ENCODE measurements at regions not wholly inside any gene's neighbourhood (a gene's known extent, or its start where the extent isn't known, plus 50 kb on each side); places are given as distances from the start of the nearest gene placed in this dataset.
"Not testable (repeated sequence)": the region's sequence is repeated elsewhere in the genome, so short reads cannot be mapped to it uniquely, and the experiment has no call there.

DNA sequence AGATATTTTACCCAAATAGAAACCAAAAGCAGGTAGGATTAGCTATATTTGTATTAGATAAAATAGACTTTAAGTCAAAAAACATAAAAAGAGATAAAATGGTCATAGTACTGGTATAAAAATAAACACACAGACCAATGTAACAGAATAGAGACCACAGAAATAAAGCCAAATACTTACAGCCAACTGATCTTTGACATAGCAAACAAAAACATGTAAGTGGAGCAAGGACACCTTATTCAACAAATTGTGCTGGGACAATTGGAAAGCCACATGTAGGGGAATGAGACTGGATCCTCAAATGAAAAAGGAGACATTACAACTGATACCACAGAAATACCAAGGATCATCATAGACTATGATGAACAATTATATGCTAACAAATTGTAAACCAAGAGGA, 94.5 kb upstream of the SIRPG start:
- H2AFZ ChIP-seq (ENCODE audit: low read depth, low read length), result no peak overlapping the region
- H4K91ac ChIP-seq (ENCODE audit: low read length), result no peak overlapping the region
- H3K9me3 ChIP-seq (ENCODE audit: control insufficient read depth, low read length), result peaks cover 20% of the 10 kb centered on the region
- H3K27ac ChIP-seq (ENCODE audit: low read length, poor library complexity, severe bottlenecking), result no peak overlapping the region
- H2BK5ac ChIP-seq (ENCODE audit: low read depth, low read length, poor library complexity, severe bottlenecking), result no peak overlapping the region
- no peak overlapping the region for H3K9ac ChIP-seq (ENCODE audit: low read length)
- no peak overlapping the region for H3K14ac ChIP-seq (ENCODE audit: low read length in 2 of 2)
- H2BK12ac ChIP-seq (ENCODE audit: low read length in 2 of 2), result no peak overlapping the region
- no peaks in the 10 kb centered on the region for H3K79me1 ChIP-seq (replicated peaks; ENCODE audit: low read length, poor library complexity, severe bottlenecking)
- no peak overlapping the region for H2BK15ac ChIP-seq (ENCODE audit: low read depth, poor library complexity, severe bottlenecking)
- no peak overlapping the region for H3K23ac ChIP-seq (ENCODE audit: low read length in 2 of 2)
- DNase-seq, result no peak
- no peak overlapping the region for H3K4me2 ChIP-seq (ENCODE audit: low read length, poor library complexity, severe bottlenecking)
- no peaks in the 10 kb centered on the region for H3K36me3 ChIP-seq (ENCODE audit: control insufficient read depth in 1 of 2, insufficient read depth in 2 of 2, low read depth in 1 of 2, low read length in 2 of 2)
- no peaks in the 10 kb centered on the region for H3K4me1 ChIP-seq (ENCODE audit: control insufficient read depth, insufficient read depth, low read depth, low read length)
- H3K4me3 ChIP-seq (ENCODE audit: insufficient read depth in 1 of 2, low read depth in 1 of 2, low read length in 2 of 2), result peak overlapping the region in 1 of 2 experiments; percentile 15
- no peak overlapping the region for H3K4ac ChIP-seq (ENCODE audit: low read depth in 1 of 2, low read length in 2 of 2)
- H2BK120ac ChIP-seq (ENCODE audit: low read depth, low read length), result no peak overlapping the region
- H3K18ac ChIP-seq (ENCODE audit: low read depth in 1 of 2, low read length in 2 of 2), result no peak overlapping the region
- H2AK5ac ChIP-seq (ENCODE audit: low read length, severe bottlenecking), result no peak overlapping the region
- H4K8ac ChIP-seq (ENCODE audit: low read length), result no peak overlapping the region
- no peaks in the 10 kb centered on the region for H3K27me3 ChIP-seq (ENCODE audit: control insufficient read depth in 1 of 2, insufficient read depth in 1 of 2, low read length in 2 of 2)

DNA sequence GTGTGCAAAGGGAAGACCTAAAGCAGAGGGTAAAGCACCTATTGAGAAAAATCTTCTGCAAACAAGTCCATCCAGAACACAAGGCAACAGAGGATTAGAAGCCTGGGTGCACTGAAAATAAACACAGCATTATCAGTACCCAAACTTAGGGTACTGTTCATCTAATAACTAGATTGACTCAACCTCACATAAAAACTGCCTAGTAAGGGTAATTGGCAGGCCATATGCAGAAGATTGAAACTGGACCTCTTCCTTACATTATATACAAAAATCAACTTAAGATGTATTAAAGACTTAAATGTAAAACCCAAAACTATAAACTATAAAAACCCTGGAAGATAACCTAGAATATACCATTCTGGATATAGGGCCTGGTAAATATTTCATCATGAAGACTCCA, 91.2 kb upstream of the SIRPG start:
- no peak overlapping the region for H4K91ac ChIP-seq (ENCODE audit: low read length)
- H3K18ac ChIP-seq (ENCODE audit: low read depth in 1 of 2, low read length in 2 of 2), result no peak overlapping the region
- H3K23ac ChIP-seq (ENCODE audit: low read length in 2 of 2), result no peak overlapping the region
- H3K4me3 ChIP-seq (ENCODE audit: insufficient read depth in 1 of 2, low read depth in 1 of 2, low read length in 2 of 2), result no peak overlapping the region
- no peak overlapping the region for H2BK12ac ChIP-seq (ENCODE audit: low read length in 2 of 2)
- no peaks in the 10 kb centered on the region for H3K36me3 ChIP-seq (ENCODE audit: control insufficient read depth in 1 of 2, insufficient read depth in 2 of 2, low read depth in 1 of 2, low read length in 2 of 2)
- no peak overlapping the region for H2BK5ac ChIP-seq (ENCODE audit: low read depth, low read length, poor library complexity, severe bottlenecking)
- no peak overlapping the region for H2AFZ ChIP-seq (ENCODE audit: low read depth, low read length)
- H3K79me1 ChIP-seq (replicated peaks; ENCODE audit: low read length, poor library complexity, severe bottlenecking), result no peaks in the 10 kb centered on the region
- H2BK120ac ChIP-seq (ENCODE audit: low read depth, low read length), result no peak overlapping the region
- H3K9ac ChIP-seq (ENCODE audit: low read length), result no peak overlapping the region
- no peaks in the 10 kb centered on the region for H3K4me1 ChIP-seq (ENCODE audit: control insufficient read depth, insufficient read depth, low read depth, low read length)
- H3K4ac ChIP-seq (ENCODE audit: low read depth in 1 of 2, low read length in 2 of 2), result no peak overlapping the region
- no peak overlapping the region for H2BK15ac ChIP-seq (ENCODE audit: low read depth, poor library complexity, severe bottlenecking)
- H3K27ac ChIP-seq (ENCODE audit: low read length, poor library complexity, severe bottlenecking), result no peak overlapping the region
- no peak overlapping the region for H2AK5ac ChIP-seq (ENCODE audit: low read length, severe bottlenecking)
- no peaks in the 10 kb centered on the region for H3K27me3 ChIP-seq (ENCODE audit: control insufficient read depth in 1 of 2, insufficient read depth in 1 of 2, low read length in 2 of 2)
- peaks cover 20% of the 10 kb centered on the region for H3K9me3 ChIP-seq (ENCODE audit: control insufficient read depth, low read length)
- no peak overlapping the region for H3K14ac ChIP-seq (ENCODE audit: low read length in 2 of 2)
- H4K8ac ChIP-seq (ENCODE audit: low read length), result no peak overlapping the region
- H3K4me2 ChIP-seq (ENCODE audit: low read length, poor library complexity, severe bottlenecking), result no peak overlapping the region
- DNase-seq, result no peak

DNA sequence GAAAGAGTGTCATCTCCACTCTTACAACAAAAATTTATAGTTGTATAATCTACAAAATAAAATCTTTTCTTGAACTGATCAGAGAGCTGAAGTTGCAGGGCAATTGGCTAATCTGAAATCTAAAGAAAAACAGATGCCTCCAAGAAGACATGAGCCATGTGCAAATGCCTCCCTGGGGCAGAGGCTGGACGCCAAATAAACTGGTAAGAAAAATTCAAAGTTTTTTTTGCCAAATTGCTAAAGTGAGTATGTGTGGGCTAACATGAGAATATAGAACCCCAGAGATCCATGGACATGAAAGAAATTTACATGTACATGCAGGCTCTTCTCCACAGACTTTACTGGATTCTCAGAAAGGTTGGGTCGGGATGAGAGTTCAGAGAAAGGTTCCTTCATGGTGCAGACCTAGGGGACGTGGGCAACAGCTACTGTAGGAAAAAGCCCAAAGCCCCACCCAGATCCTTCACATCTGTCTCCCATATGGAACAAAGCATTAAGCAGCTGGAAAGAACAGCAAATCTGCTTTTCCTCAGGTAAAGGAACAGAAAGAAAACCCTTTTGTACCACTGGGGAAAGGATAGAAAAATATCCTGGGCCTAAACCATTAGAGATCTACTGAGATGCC, 90.5 kb upstream of the SIRPG start:
- no peak overlapping the region for H2BK12ac ChIP-seq (ENCODE audit: low read length in 2 of 2)
- no peak overlapping the region for H2AK5ac ChIP-seq (ENCODE audit: low read length, severe bottlenecking)
- no peaks in the 10 kb centered on the region for H3K27me3 ChIP-seq (ENCODE audit: control insufficient read depth in 1 of 2, insufficient read depth in 1 of 2, low read length in 2 of 2)
- no peak overlapping the region for H4K8ac ChIP-seq (ENCODE audit: low read length)
- DNase-seq, result no peak
- H3K36me3 ChIP-seq (ENCODE audit: control insufficient read depth in 1 of 2, insufficient read depth in 2 of 2, low read depth in 1 of 2, low read length in 2 of 2), result no peaks in the 10 kb centered on the region
- no peak overlapping the region for H3K27ac ChIP-seq (ENCODE audit: low read length, poor library complexity, severe bottlenecking)
- no peaks in the 10 kb centered on the region for H3K79me1 ChIP-seq (replicated peaks; ENCODE audit: low read length, poor library complexity, severe bottlenecking)
- H3K23ac ChIP-seq (ENCODE audit: low read length in 2 of 2), result no peak overlapping the region
- no peak overlapping the region for H3K4me2 ChIP-seq (ENCODE audit: low read length, poor library complexity, severe bottlenecking)
- no peak overlapping the region for H3K9ac ChIP-seq (ENCODE audit: low read length)
- no peak overlapping the region for H2BK15ac ChIP-seq (ENCODE audit: low read depth, poor library complexity, severe bottlenecking)
- no peak overlapping the region for H3K14ac ChIP-seq (ENCODE audit: low read length in 2 of 2)
- H2AFZ ChIP-seq (ENCODE audit: low read depth, low read length), result no peak overlapping the region
- H3K9me3 ChIP-seq (ENCODE audit: control insufficient read depth, low read length), result peaks cover 20% of the 10 kb centered on the region
- no peak overlapping the region for H2BK120ac ChIP-seq (ENCODE audit: low read depth, low read length)
- H3K4me3 ChIP-seq (ENCODE audit: insufficient read depth in 1 of 2, low read depth in 1 of 2, low read length in 2 of 2), result no peak overlapping the region
- H3K4ac ChIP-seq (ENCODE audit: low read depth in 1 of 2, low read length in 2 of 2), result no peak overlapping the region
- H4K91ac ChIP-seq (ENCODE audit: low read length), result no peak overlapping the region
- H3K4me1 ChIP-seq (ENCODE audit: control insufficient read depth, insufficient read depth, low read depth, low read length), result no peaks in the 10 kb centered on the region
- H2BK5ac ChIP-seq (ENCODE audit: low read depth, low read length, poor library complexity, severe bottlenecking), result no peak overlapping the region
- no peak overlapping the region for H3K18ac ChIP-seq (ENCODE audit: low read depth in 1 of 2, low read length in 2 of 2)
- WGBS, result 48% methylated on average over 3 of the region's 3 CpGs

DNA sequence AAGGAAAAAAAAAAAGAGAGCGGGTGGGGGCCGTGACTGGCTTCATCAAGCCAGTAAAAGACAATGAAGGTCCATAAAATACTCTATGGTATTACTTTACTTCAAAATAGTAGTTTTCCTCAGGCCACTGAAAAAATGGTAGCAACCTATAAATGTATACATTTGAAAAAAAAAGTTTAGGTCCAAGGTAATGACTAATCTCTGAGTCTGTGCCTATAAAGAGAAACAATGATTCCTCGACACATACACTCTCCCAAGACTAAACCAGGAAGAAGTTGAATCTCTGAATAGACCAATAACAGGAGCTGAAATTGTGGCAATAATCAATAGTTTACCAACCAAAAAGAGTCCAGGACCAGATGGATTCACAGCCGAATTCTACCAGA, 84.5 kb upstream of the SIRPG start:
- not testable (repeated sequence) for H3K14ac ChIP-seq (ENCODE audit: low read length in 2 of 2); H3K4me3 ChIP-seq (ENCODE audit: insufficient read depth in 1 of 2, low read depth in 1 of 2, low read length in 2 of 2); H3K79me1 ChIP-seq (replicated peaks; ENCODE audit: low read length, poor library complexity, severe bottlenecking); H3K4me2 ChIP-seq (ENCODE audit: low read length, poor library complexity, severe bottlenecking); H3K23ac ChIP-seq (ENCODE audit: low read length in 2 of 2); H3K4ac ChIP-seq (ENCODE audit: low read depth in 1 of 2, low read length in 2 of 2); H2AFZ ChIP-seq (ENCODE audit: low read depth, low read length); H2BK12ac ChIP-seq (ENCODE audit: low read length in 2 of 2); H3K4me1 ChIP-seq (ENCODE audit: control insufficient read depth, insufficient read depth, low read depth, low read length); H4K91ac ChIP-seq (ENCODE audit: low read length); H2AK5ac ChIP-seq (ENCODE audit: low read length, severe bottlenecking); H2BK15ac ChIP-seq (ENCODE audit: low read depth, poor library complexity, severe bottlenecking); H3K36me3 ChIP-seq (ENCODE audit: control insufficient read depth in 1 of 2, insufficient read depth in 2 of 2, low read depth in 1 of 2, low read length in 2 of 2); DNase-seq; H3K9me3 ChIP-seq (ENCODE audit: control insufficient read depth, low read length); H3K9ac ChIP-seq (ENCODE audit: low read length); H4K8ac ChIP-seq (ENCODE audit: low read length); H3K27ac ChIP-seq (ENCODE audit: low read length, poor library complexity, severe bottlenecking); H2BK120ac ChIP-seq (ENCODE audit: low read depth, low read length); H3K18ac ChIP-seq (ENCODE audit: low read depth in 1 of 2, low read length in 2 of 2); H2BK5ac ChIP-seq (ENCODE audit: low read depth, low read length, poor library complexity, severe bottlenecking)
- no CpG with 5 or more reads among the region's 4 CpGs for WGBS
- peaks cover 5 to 25% of the 10 kb centered on the region in 2 experiments for H3K27me3 ChIP-seq (ENCODE audit: control insufficient read depth in 1 of 2, insufficient read depth in 1 of 2, low read length in 2 of 2)

All from mesenchymal stem cell (in vitro differentiated cells and primary cell).